NT2/D1 (cell line): ENCODE measurements at regions not wholly inside any gene's neighbourhood (a gene's known extent, or its start where the extent isn't known, plus 50 kb on each side); places are given as distances from the start of the nearest gene placed in this dataset.
"Not testable (repeated sequence)": the region's sequence is repeated elsewhere in the genome, so short reads cannot be mapped to it uniquely, and the experiment has no call there.

ENCODE experiments used
- DNase-seq: peaks from one replicate; pipeline ENCODE4 v3.0.0-alpha.2; 2011; ENCODE audit warnings: low read depth, low spot score
- H3K27me3 ChIP-seq: 2 replicates; pipeline ENCODE4 v1.6.0; 2011; ENCODE audit warnings: mild to moderate bottlenecking; ENCODE audit not compliant: insufficient read length, insufficient read depth
- H3K36me3 ChIP-seq: 2 replicates; pipeline ENCODE4 v1.6.1; 2011; ENCODE audit warnings: mild to moderate bottlenecking, low read length, mixed read lengths; ENCODE audit not compliant: insufficient read depth, insufficient read length
- H3K4me1 ChIP-seq: 2 replicates; pipeline ENCODE4 v1.5.1; 2011; ENCODE audit not compliant: insufficient read depth, insufficient read length
- H3K4me3 ChIP-seq: 2 replicates; pipeline ENCODE4 v1.5.1; 2011; ENCODE audit warnings: low read depth; ENCODE audit not compliant: insufficient read length
- H3K9ac ChIP-seq: 2 replicates; pipeline ENCODE4 v1.6.0; 2011; ENCODE audit warnings: low read depth; ENCODE audit not compliant: insufficient read length
- H3K9me3 ChIP-seq: 2 replicates; pipeline ENCODE4 v1.5.1; 2011; ENCODE audit warnings: mild to moderate bottlenecking, low read length; ENCODE audit not compliant: insufficient read depth
- SUZ12 ChIP-seq: IDR thresholded peaks from 2 replicates; pipeline ENCODE4 v1.6.1; 2011; ENCODE audit not compliant: insufficient read length, insufficient read depth; ENCODE audit errors: extremely low read depth
- YY1 ChIP-seq: IDR thresholded peaks from 2 replicates; pipeline ENCODE4 v1.6.1; 2011; ENCODE audit not compliant: insufficient read length, insufficient read depth
- ZNF274 ChIP-seq: IDR thresholded peaks from 2 replicates; pipeline ENCODE4 v1.6.1; 2011; ENCODE audit warnings: mild to moderate bottlenecking, low read depth, low read length

DNA sequence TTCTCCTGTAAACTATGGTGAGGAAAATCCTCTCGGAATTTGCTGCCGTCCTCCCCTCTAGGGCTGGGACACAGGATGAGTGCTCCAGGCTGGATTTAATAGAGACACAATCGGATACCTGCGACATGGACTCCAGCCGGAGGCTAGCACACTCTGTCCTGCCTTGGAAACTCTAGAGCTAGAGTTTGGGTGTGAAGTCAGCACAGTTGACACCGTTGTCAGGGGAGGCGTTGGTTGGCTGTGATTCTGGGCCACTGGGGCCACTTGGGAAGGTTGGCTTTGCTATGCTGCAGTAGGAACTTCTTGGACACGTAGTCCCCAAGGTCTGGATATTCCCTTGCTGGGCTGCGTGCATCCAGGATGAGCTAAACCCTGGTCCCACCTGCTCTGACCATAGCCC lies 169.4 kb downstream of the NRN1 start:
- no peak for TF ChIP-seq YY1
- TF ChIP-seq SUZ12: no peak
- no peak for TF ChIP-seq ZNF274
- Histone ChIP-seq H3K4me3 (no peak overlapping the region), H3K27me3 (peaks cover 5% of the 10 kb centered on the region), H3K36me3 (no peaks in the 10 kb centered on the region), H3K9me3 (no peaks in the 10 kb centered on the region), H3K9ac (no peak overlapping the region), H3K4me1 (no peaks in the 10 kb centered on the region)
- no peak for DNase-seq

DNA sequence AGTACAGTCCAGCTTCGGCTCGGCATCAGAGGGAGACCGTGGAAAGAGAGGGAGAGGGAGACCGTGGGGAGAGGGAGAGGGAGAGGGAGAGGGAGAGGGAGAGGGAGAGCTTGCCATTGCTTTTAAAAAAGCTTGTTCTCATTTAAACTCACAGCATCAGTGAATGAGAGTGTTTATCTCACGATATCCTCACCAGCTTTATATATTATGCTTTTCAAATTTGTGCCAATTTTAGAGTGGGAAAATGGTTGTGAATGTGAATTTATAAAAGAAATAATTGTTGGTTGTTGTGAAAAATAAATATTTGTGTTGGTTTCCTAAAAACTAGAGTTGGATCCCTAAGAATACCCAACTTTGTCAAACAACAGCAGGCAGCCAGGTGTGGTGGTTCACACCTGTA lies 170.1 kb downstream of the NRN1 start:
- H3K9me3 ChIP-seq, H3K27me3 ChIP-seq, H3K4me1 ChIP-seq, DNase-seq, H3K4me3 ChIP-seq, H3K9ac ChIP-seq, H3K36me3 ChIP-seq: not testable (repeated sequence)

DNA sequence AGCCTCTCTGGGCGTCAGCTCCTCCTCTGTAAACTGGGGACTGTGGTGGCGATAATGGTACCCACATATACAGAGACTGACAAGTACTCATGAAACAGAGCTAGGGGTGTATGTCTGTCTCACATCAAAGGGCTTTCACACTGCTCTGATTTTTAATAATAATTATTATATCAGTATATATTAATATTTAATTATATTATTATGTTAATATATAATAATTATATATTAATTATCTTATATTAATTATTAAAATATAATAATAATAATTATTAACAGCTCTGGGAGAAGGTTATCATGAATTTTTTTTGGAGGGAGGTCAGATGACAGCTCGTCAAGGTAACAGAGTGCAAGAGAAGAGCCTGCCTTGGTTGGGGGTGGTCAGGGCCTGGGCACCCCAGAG lies 173.6 kb downstream of the NRN1 start:
- TF ChIP-seq YY1 (no peak), ZNF274 (no peak), SUZ12 (no peak)
- Histone ChIP-seq H3K4me3 (no peak overlapping the region), H3K4me1 (no peaks in the 10 kb centered on the region), H3K9me3 (no peaks in the 10 kb centered on the region), H3K9ac (no peak overlapping the region), H3K36me3 (no peaks in the 10 kb centered on the region), H3K27me3 (no peaks in the 10 kb centered on the region)
- no peak for DNase-seq

DNA sequence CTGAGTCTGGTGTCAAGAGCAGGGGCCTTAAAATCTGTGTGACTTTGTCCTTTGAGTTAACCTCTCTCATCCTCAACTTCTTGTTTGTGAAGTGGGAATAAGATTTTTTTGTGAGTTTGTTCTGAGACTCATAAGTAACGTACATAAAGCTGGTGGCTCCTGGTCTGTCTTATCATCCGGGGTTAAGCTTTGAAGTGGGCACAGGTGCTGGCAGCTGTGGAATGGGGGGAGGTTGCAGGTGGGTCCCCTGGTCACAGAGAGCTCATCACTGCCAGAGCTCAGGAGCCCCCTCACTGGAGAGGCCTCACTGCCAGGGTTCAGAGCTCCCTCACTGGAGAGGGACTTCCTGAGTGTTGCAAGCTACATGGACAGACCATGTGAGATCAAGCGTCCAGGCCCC lies 174.1 kb downstream of the NRN1 start:
- no peak for TF ChIP-seq ZNF274
- TF ChIP-seq YY1: no peak
- no peak for TF ChIP-seq SUZ12
- no peaks in the 10 kb centered on the region for H3K36me3 ChIP-seq
- H3K9ac ChIP-seq: no peak overlapping the region
- no peak overlapping the region for H3K4me3 ChIP-seq
- no peaks in the 10 kb centered on the region for H3K4me1 ChIP-seq
- DNase-seq: no peak
- no peaks in the 10 kb centered on the region for H3K9me3 ChIP-seq
- no peaks in the 10 kb centered on the region for H3K27me3 ChIP-seq

DNA sequence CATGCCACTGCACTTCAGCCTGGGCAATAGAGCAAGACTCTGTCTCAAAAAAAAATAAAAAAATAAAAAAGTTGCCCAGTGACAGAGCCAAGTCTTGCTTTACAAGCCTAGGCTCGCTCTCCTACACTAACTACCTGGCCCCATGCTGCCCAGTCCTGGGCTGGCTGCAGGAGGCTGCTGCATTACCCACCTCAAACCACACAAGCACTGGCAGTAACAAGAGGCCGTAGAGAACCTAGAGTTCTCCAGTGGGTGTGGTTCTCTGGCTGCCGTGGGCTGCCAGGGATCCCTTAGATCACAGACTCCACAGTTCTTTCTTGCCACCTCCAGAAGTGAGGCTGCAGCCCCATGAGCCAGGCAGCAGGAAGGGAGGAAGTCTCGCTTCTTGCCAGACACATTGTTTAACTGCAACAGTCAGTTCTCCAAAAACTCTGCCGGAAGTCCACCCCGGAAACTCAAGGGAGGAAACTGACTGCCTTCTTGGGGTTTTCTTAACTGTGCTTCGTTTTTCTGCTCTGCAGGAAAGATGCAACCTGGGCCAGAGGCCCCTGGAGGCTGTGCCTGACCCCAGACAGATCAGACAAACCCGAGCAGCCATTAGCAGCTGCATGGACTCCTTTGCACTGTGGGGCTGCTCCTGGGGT lies 175.4 kb downstream of the NRN1 start:
- H3K27me3 ChIP-seq, H3K36me3 ChIP-seq, H3K9ac ChIP-seq, H3K9me3 ChIP-seq, DNase-seq, H3K4me1 ChIP-seq, H3K4me3 ChIP-seq: not testable (repeated sequence)

DNA sequence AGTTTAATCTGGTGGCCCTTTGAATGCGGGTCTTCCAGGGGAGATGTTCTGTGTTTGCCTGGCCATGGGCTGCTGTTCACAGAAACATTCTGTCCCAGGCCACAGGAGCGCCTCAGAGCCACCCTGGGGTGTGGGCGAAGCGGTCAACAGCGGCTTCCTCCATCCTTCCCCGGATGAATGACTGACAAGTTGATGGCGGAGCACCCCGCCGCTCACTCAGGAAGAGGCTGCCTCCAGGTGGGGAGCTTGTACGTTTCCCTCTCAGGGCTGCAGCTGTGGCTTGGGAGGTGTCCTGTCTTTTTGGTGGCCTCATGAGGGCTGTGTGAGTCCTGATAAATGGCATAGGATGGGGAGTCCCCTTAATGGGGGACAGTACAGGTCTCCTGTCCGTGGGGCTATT lies 178.4 kb downstream of the NRN1 start:
- H3K9me3 ChIP-seq: no peaks in the 10 kb centered on the region
- no peak for DNase-seq
- TF ChIP-seq ZNF274: no peak
- TF ChIP-seq YY1: no peak
- TF ChIP-seq SUZ12: no peak
- no peak overlapping the region for H3K4me3 ChIP-seq
- no peak overlapping the region for H3K9ac ChIP-seq
- H3K36me3 ChIP-seq: no peaks in the 10 kb centered on the region
- H3K4me1 ChIP-seq: no peaks in the 10 kb centered on the region
- H3K27me3 ChIP-seq: no peaks in the 10 kb centered on the region

DNA sequence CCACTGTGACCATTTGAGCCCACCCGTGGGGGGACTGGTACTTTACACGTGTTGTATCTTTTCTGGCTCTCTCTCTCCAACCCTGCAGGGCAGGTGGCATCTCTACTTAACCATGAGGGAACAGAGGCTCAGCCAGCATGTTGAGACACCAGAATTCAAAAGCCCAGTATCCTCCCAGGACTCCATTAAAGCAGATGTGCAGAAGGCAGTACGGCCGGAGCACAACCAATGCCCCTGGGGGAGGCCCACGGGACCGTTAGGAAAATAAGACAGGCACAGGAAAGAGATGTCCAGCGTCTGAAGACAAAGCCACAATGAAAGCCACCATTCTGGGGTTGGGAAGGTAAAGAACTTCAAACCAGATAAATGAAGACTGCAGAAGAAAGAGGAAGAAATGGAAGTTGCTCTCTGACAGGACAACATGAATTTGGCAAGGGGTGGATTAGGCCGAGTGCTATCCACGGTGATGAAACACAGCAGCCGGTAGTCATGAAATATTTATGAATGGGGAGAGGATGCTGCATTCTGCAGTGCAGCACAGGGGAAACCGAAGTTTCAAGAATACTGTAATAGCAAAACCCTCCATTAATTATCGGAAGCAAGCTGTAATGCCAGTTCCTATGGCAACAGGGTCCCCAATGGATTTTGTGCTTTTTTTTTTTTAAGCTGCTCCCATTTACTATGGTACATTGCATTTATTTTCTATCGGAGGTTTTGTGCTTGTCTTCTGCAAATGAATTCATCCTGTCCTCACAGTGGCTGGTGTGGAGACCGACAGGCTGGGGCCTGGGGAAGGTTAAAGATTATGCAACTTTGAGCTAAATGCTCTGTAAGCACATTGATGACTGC lies 179.4 kb downstream of the NRN1 start:
- H3K4me1 ChIP-seq: no peaks in the 10 kb centered on the region
- no peaks in the 10 kb centered on the region for H3K9me3 ChIP-seq
- no peaks in the 10 kb centered on the region for H3K27me3 ChIP-seq
- no peak overlapping the region for H3K4me3 ChIP-seq
- H3K36me3 ChIP-seq: no peaks in the 10 kb centered on the region
- DNase-seq: no peak
- TF ChIP-seq ZNF274: no peak
- TF ChIP-seq SUZ12: no peak
- TF ChIP-seq YY1: no peak
- H3K9ac ChIP-seq: no peak overlapping the region

DNA sequence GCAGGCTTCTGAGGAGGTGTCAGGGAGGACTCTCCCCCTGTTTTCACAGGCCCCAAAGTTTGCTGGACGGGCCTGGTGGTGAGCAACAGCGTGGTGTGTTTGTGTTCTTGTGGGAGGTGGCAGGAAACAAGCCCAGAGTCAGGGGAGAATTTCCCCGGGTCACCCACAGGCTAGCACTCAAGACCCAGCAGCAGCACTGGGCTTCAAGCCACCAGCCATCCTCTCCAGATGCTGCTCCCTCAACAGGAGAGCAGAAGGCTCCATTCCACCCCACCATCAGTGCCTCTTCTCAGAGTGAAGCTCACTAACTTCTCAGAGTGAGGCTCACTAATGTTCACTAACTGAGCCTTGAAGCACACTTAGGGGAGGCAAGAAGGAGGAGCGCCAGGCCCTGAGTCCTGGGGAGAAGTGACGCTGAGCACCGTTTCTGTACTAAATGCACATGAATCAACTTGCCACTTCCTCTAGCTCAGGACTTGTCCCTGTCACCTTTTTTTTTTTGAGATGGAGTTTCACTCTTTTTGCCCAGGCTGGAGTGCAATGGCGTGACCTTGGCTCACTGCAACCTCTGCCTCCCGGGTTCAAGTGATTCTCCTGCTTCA lies 182.2 kb downstream of the NRN1 start:
- not testable (repeated sequence) for H3K36me3 ChIP-seq, H3K9me3 ChIP-seq, DNase-seq, H3K9ac ChIP-seq, H3K4me3 ChIP-seq, H3K4me1 ChIP-seq, H3K27me3 ChIP-seq
